Memory B cell (primary cell): ENCODE measurements at regions not wholly inside any gene's neighbourhood (a gene's known extent, or its start where the extent isn't known, plus 50 kb on each side); places are given as distances from the start of the nearest gene placed in this dataset.
"Not testable (repeated sequence)": the region's sequence is repeated elsewhere in the genome, so short reads cannot be mapped to it uniquely, and the experiment has no call there.

Source experiments
- ATAC-seq: fragments of 150-1000 bp; cut with Tn5 transposase; 2 replicates; pipeline ENCODE4 v1.10.0; 2021; ENCODE audit warnings: low read depth, mild to moderate bottlenecking, moderate library complexity
- DNase-seq, 2 donors: peaks; one replicate each; pipeline ENCODE4 v3.0.0; 2022; ENCODE audit warnings: low spot score in 2 of 2
- H3K27ac Mint-ChIP-seq: one replicate; pipeline ENCODE4 v1.8.0; 2022; ENCODE audit warnings: mild to moderate bottlenecking, moderate library complexity, mixed read lengths
- H3K27me3 Mint-ChIP-seq: one replicate; pipeline ENCODE4 v1.8.0; 2022; ENCODE audit warnings: mixed read lengths
- H3K36me3 Mint-ChIP-seq: one replicate; pipeline ENCODE4 v1.8.0; 2022; ENCODE audit warnings: mild to moderate bottlenecking, mixed read lengths
- H3K4me1 Mint-ChIP-seq: one replicate; pipeline ENCODE4 v1.8.0; 2022; ENCODE audit warnings: mixed read lengths
- H3K4me3 Mint-ChIP-seq: one replicate; pipeline ENCODE4 v1.8.0; 2022; ENCODE audit warnings: mild to moderate bottlenecking, moderate library complexity, mixed read lengths
- H3K9me3 Mint-ChIP-seq: one replicate; pipeline ENCODE4 v1.8.0; 2022; ENCODE audit warnings: mixed read lengths

DNA sequence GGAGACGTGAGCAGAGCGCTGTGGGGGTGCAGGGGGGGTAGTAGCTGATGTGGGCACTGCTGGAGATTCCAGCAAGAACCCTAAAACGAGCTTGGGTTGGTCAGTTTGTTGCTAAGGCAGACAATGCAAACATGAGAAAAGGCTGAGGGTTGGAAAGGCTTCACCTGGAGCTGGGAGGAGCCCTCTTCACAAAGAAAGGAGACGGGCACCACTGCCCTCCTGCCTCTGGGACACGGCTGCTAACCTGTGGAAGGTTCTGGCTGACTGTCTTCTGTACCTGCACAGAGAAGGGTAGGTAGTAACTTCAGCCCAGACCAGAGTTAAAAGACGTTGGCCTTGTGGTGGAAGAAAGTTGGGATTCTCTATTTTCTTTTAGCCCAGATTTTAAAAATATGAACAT is 108.7 kb downstream of the SUCLA2 start:
- no peak for ATAC-seq
- H3K4me3 Mint-ChIP-seq, result no peak overlapping the region
- no peaks in the 10 kb centered on the region for H3K36me3 Mint-ChIP-seq
- no peak overlapping the region for H3K27ac Mint-ChIP-seq
- no peak for DNase-seq
- H3K4me1 Mint-ChIP-seq, result no peaks in the 10 kb centered on the region
- H3K27me3 Mint-ChIP-seq, result no peaks in the 10 kb centered on the region
- no peaks in the 10 kb centered on the region for H3K9me3 Mint-ChIP-seq

DNA sequence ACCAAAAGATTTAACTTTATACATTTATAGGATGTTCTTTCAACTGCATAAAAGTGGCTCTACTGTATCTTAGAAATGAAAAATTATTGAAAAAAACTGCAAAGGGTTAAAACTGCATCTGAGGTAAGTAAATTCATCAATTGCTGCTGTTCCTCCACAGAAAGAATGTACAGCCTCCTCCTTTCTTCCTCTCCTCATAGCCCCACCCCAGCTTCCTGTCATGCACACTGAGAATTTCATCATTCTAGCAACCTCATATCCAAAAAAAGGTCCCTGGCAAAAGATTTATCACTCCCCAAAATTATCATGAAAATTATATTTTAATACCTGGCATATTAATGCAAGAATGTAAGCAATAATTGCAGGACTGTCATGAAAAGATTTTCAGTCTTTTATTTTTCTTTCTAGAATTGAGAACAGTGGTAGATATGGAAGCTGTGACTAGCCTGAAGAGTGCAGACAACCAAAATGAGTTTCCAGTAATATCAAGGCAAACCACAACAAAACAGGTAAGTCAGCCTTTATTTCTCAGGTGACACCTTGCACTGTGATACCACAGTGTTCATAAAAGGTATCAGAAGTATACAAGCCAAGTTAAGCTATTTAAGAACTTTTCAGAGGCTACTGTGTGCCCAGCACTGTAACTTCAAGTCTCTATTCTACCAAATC is 110.8 kb downstream of the SUCLA2 start:
- H3K27me3 Mint-ChIP-seq, result no peaks in the 10 kb centered on the region
- no peaks in the 10 kb centered on the region for H3K9me3 Mint-ChIP-seq
- no peak for DNase-seq
- ATAC-seq, result no peak
- H3K4me3 Mint-ChIP-seq, result no peak overlapping the region
- no peaks in the 10 kb centered on the region for H3K36me3 Mint-ChIP-seq
- no peak overlapping the region for H3K27ac Mint-ChIP-seq
- H3K4me1 Mint-ChIP-seq, result no peaks in the 10 kb centered on the region

DNA sequence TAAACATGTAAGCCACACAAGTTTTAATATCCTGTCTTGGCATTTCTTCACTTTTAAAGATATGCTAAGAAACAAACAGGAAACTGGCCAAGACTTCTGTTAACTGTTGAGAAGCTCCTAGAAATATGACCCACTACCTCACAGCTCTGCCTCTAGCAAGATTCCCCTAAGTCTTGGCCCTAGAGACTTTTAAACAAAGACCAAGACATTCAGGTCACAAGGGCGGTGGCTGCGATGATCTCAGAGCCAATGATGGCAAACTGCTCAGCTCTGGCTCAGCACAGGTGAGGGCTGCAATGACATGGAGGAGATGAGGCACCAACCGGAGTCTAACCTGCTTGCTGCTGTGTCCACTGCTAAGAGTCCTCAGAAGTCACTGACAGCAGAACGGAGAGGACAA is 114.8 kb downstream of the SUCLA2 start:
- H3K27me3 Mint-ChIP-seq, result no peaks in the 10 kb centered on the region
- no peak overlapping the region for H3K27ac Mint-ChIP-seq
- H3K4me1 Mint-ChIP-seq, result no peaks in the 10 kb centered on the region
- H3K9me3 Mint-ChIP-seq, result no peaks in the 10 kb centered on the region
- no peak for DNase-seq
- peaks cover 6% of the 10 kb centered on the region for H3K36me3 Mint-ChIP-seq
- no peak for ATAC-seq
- no peak overlapping the region for H3K4me3 Mint-ChIP-seq

DNA sequence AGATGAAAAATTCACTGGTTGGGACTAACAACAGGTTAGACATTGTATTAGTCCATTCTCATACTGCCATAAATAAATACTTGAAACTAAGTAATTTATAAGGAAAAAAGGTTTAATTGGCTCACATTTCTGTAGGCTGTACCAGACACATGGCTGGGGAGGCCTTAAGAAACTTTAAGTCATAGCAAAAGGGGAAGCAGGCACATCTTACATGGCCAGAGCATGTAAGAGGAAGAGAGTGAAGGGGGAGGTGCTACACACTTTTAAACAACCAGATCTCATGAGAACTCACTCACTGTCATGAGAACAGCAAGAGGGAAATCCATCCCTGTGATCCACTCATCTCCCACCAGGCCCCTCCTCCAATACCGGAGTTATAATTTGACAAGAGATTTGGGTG is 125.9 kb downstream of the SUCLA2 start:
- peaks cover 6% of the 10 kb centered on the region for H3K36me3 Mint-ChIP-seq
- DNase-seq, result no peak
- H3K4me3 Mint-ChIP-seq, result no peak overlapping the region
- H3K9me3 Mint-ChIP-seq, result peaks cover 10% of the 10 kb centered on the region
- no peak overlapping the region for H3K27ac Mint-ChIP-seq
- no peaks in the 10 kb centered on the region for H3K4me1 Mint-ChIP-seq
- no peak for ATAC-seq
- peaks cover 1% of the 10 kb centered on the region for H3K27me3 Mint-ChIP-seq

DNA sequence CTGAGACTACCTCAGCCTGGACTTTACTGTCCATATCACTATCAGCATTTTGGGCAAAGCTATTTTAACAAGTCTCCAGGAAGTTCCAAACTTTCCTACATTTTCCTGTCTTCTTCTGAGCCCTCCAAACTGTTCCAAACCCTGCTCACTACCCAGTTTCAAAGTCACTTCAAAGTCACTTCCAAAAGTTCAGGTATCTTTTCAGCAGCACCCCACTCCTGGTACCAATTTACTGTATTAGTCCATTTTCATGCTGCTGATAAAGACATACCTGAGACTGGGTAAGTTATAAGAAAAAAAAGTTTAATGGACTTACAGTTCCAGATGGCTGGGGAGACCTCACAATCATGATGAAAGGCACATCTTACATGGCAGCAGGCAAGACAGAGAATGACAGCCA is 127.1 kb downstream of the SUCLA2 start:
- H3K4me1 Mint-ChIP-seq, H3K27me3 Mint-ChIP-seq, H3K9me3 Mint-ChIP-seq, H3K36me3 Mint-ChIP-seq, ATAC-seq, H3K4me3 Mint-ChIP-seq, DNase-seq, H3K27ac Mint-ChIP-seq: not testable (repeated sequence)

DNA sequence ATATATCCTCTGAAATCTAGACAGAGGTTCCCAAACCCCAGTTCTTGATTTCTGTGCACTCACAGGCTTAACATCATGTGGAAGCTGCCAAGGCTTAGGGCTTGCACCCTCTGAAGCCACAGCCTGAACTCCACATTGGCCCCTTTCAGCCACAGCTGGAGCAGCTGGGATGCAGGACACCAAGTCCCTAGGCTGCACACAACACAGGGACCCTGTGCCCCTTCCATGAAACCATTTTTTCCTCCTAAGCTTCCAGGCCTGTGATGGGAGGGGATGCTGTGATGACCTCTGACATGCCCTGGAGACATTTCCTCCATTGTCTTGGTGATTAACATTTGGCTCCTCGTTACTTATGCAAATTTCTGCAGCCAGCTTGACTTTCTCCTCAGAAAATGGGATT is 127.8 kb downstream of the SUCLA2 start:
- H3K27me3 Mint-ChIP-seq, H3K9me3 Mint-ChIP-seq, H3K27ac Mint-ChIP-seq, H3K4me3 Mint-ChIP-seq, H3K4me1 Mint-ChIP-seq, DNase-seq, H3K36me3 Mint-ChIP-seq, ATAC-seq: not testable (repeated sequence)

- DNase-seq (no peak), ATAC-seq (no peak)
- H3K27ac Mint-ChIP-seq, result no peak overlapping the region
- H3K4me3 Mint-ChIP-seq, result no peak overlapping the region
- H3K27me3 Mint-ChIP-seq, result peaks cover 1% of the 10 kb centered on the region
- peaks cover 6% of the 10 kb centered on the region for H3K36me3 Mint-ChIP-seq
- peaks cover 6% of the 10 kb centered on the region for H3K9me3 Mint-ChIP-seq
- H3K4me1 Mint-ChIP-seq, result peaks cover 2% of the 10 kb centered on the region
These were observed 131.3 kb downstream of the SUCLA2 start for GRCh38 chr13:47869776-47870175.

DNA sequence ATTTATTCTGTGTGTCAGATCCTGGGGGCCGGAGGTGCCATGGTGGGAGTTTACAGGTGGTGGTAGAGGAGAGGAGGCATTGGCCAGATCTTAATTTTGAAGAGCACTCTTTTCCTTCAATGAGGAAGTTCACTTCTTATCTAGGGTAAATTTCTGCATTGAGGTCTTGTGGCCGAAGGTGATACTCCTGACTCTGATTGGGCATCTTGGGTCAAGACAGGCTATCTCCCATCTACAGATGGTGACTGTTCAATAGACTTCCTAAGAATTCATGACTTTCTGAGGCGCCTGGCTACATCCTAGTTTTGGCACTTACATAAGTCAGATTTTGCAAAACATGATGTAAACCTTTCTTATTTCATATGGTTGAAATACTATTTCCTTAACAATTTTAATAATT is 135.2 kb downstream of the SUCLA2 start:
- ATAC-seq, result no peak
- Mint-ChIP-seq H3K4me1 (peaks cover 2% of the 10 kb centered on the region), H3K4me3 (no peak overlapping the region), H3K27me3 (peaks cover 1% of the 10 kb centered on the region), H3K27ac (no peak overlapping the region), H3K9me3 (no peaks in the 10 kb centered on the region), H3K36me3 (no peaks in the 10 kb centered on the region)
- no peak for DNase-seq

GRCh38 chr13:47862841-47863240 is 138.2 kb downstream of the SUCLA2 start:
- H3K4me3 Mint-ChIP-seq, result no peak overlapping the region
- peaks cover 2% of the 10 kb centered on the region for H3K4me1 Mint-ChIP-seq
- no peaks in the 10 kb centered on the region for H3K36me3 Mint-ChIP-seq
- H3K27ac Mint-ChIP-seq, result no peak overlapping the region
- DNase-seq (no peak), ATAC-seq (no peak)
- no peaks in the 10 kb centered on the region for H3K9me3 Mint-ChIP-seq
- peaks cover 3% of the 10 kb centered on the region for H3K27me3 Mint-ChIP-seq

DNA sequence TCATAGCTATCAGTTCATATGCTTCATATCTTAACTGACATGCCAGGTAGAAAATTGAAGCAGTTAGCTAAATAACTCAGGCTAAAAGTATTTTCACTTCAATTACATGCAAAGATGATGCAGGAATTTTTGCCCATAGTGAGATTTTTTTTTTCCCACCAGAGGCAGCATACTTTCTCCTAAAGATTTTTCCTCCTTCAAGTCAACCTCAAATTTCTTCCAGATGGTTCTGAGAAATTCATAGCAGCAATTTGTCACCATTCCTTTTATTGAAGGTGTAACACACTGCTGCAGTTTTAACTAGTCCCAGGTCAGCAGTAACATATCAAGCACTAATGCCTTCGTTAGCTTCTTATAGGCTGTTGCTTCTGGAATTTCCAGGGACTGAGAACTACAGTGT is 141.9 kb downstream of the SUCLA2 start:
- ATAC-seq (no peak), DNase-seq (no peak)
- H3K9me3 Mint-ChIP-seq, result no peaks in the 10 kb centered on the region
- no peaks in the 10 kb centered on the region for H3K36me3 Mint-ChIP-seq
- H3K27me3 Mint-ChIP-seq, result peaks cover 3% of the 10 kb centered on the region
- H3K27ac Mint-ChIP-seq, result no peak overlapping the region
- H3K4me3 Mint-ChIP-seq, result no peak overlapping the region
- no peaks in the 10 kb centered on the region for H3K4me1 Mint-ChIP-seq

DNA sequence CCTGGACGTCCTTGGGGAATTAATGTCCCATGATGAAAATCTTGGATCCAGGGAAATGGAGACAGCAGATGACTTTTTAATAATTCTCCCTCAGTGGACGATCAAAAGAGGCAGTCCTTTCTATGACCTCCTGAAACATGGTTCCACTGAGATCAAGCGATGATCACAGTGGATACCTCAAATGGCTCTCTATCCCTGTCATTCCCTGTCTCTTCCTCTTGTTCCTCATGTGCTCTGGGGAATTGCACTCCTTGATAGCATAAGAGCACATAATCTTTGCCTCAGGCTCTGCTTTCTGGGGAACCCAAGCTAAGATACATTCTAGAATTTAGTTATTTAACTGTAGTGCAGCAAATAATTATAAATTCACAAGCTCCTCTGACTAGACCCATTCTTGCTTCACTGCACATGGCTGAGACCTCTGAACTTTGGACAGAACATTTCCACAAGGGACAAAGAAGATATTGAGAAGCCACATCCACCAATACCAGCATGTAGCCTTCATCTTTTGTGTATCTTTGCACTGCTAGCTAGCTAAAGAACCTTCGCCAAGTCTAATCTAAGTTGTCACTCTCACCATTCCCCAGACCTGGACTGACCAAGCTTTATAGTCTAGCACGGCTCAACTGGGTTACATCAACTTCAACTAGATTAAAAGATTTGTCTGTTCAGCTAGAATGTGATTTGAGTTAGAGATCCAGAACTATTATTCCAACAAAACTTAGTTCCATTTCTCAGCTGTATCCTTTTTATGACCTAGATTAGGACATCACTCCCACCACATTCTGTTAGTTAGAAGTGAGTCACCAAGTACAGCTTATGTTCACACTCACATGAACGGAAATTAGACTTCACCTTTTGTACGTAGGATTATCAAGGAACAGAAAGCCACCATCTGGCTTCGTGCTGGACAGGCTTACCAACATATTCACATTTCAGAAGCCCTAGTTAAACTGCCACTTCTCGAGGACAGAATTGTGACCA is 142.7 kb downstream of the SUCLA2 start:
- no peak overlapping the region for H3K27ac Mint-ChIP-seq
- no peak overlapping the region for H3K4me3 Mint-ChIP-seq
- H3K9me3 Mint-ChIP-seq, result no peaks in the 10 kb centered on the region
- ATAC-seq (no peak), DNase-seq (no peak)
- H3K4me1 Mint-ChIP-seq, result no peaks in the 10 kb centered on the region
- H3K36me3 Mint-ChIP-seq, result no peaks in the 10 kb centered on the region
- H3K27me3 Mint-ChIP-seq, result peaks cover 3% of the 10 kb centered on the region

DNA sequence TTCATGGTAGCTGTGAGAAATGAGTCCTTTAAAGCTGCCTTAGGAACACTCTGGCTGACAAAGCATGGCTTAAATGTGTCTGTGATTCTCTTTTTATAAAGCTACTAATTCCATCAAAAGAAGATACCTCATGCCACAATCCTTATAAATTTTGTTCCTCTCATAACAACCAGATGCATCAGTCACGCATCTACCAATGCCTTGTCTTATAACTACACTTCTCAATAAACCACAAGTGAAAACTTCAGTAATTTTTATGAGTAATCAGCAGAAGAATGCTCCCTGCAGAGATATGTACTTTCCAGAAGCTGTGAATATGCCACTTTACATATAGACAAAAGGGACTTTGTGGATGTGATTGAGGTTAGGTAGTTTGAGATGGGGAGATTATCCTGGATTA is 147.8 kb downstream of the SUCLA2 start:
- H3K27ac Mint-ChIP-seq, result no peak overlapping the region
- H3K4me3 Mint-ChIP-seq, result no peak overlapping the region
- H3K27me3 Mint-ChIP-seq, result peaks cover 9% of the 10 kb centered on the region
- peaks cover 7% of the 10 kb centered on the region for H3K9me3 Mint-ChIP-seq
- ATAC-seq (no peak), DNase-seq (no peak)
- H3K36me3 Mint-ChIP-seq, result peaks cover 6% of the 10 kb centered on the region
- H3K4me1 Mint-ChIP-seq, result no peaks in the 10 kb centered on the region

- ATAC-seq (no peak), DNase-seq (no peak)
- Mint-ChIP-seq H3K9me3 (peaks cover 7% of the 10 kb centered on the region), H3K27me3 (peaks cover 11% of the 10 kb centered on the region), H3K36me3 (peaks cover 6% of the 10 kb centered on the region), H3K27ac (no peak overlapping the region), H3K4me1 (no peaks in the 10 kb centered on the region), H3K4me3 (no peak overlapping the region)
These were observed 154.2 kb downstream of the SUCLA2 start for GRCh38 chr13:47846886-47847285.

GRCh38 chr13:47845981-47846380 is 155.1 kb downstream of the SUCLA2 start:
- Mint-ChIP-seq H3K4me1 (no peaks in the 10 kb centered on the region), H3K9me3 (peaks cover 7% of the 10 kb centered on the region), H3K27me3 (peaks cover 11% of the 10 kb centered on the region), H3K27ac (no peak overlapping the region), H3K36me3 (peaks cover 6% of the 10 kb centered on the region), H3K4me3 (no peak overlapping the region)
- DNase-seq (no peak), ATAC-seq (no peak)
